ENCODE measurements at regions not wholly inside any gene's neighbourhood (a gene's known extent, or its start where the extent isn't known, plus 50 kb on each side); places are given as distances from the start of the nearest gene placed in this dataset.

GRCh38 chr12:116650585-116651087 is 87.2 kb downstream of the SPRING1 start:
- no peak for DNase-seq

- DNase-seq = no peak
Observed at GRCh38 chr12:116650062-116650461, 87.8 kb downstream of the SPRING1 start.

- no peak for DNase-seq
Observed at GRCh38 chr12:116647813-116648212, 88.6 kb downstream of the MAP1LC3B2 start.

GRCh38 chr12:116646901-116647300 is 87.7 kb downstream of the MAP1LC3B2 start:
- no peak for DNase-seq

- no peak for DNase-seq
Observed at GRCh38 chr12:116644806-116645205, 85.6 kb downstream of the MAP1LC3B2 start.

- no peak for DNase-seq
Observed at GRCh38 chr12:116642683-116643082, 83.5 kb downstream of the MAP1LC3B2 start.

- DNase-seq = no peak
Observed at GRCh38 chr12:116642106-116642505, 82.9 kb downstream of the MAP1LC3B2 start.

GRCh38 chr12:116640281-116640680 is 81.1 kb downstream of the MAP1LC3B2 start:
- DNase-seq = no peak

- DNase-seq = no peak
Observed at GRCh38 chr12:116639765-116640164, 80.6 kb downstream of the MAP1LC3B2 start.

GRCh38 chr12:116638376-116638775 is 79.2 kb downstream of the MAP1LC3B2 start:
- no peak for DNase-seq

GRCh38 chr12:116637589-116638150 is 78.5 kb downstream of the MAP1LC3B2 start:
- DNase-seq = no peak

- no peak for DNase-seq
Observed at GRCh38 chr12:116636608-116637519, 77.7 kb downstream of the MAP1LC3B2 start.

- DNase-seq = no peak
Observed at GRCh38 chr12:116635487-116635886, 76.3 kb downstream of the MAP1LC3B2 start.

GRCh38 chr12:116633476-116633875 is 74.3 kb downstream of the MAP1LC3B2 start:
- no peak for DNase-seq

GRCh38 chr12:116631619-116632018 is 72.4 kb downstream of the MAP1LC3B2 start:
- DNase-seq = no peak

GRCh38 chr12:116630762-116631161 is 71.6 kb downstream of the MAP1LC3B2 start:
- DNase-seq = no peak

GRCh38 chr12:116629480-116629879 is 70.3 kb downstream of the MAP1LC3B2 start:
- DNase-seq = no peak

GRCh38 chr12:116628989-116629388 is 69.8 kb downstream of the MAP1LC3B2 start:
- DNase-seq = no peak

GRCh38 chr12:116628450-116628793 is 69.2 kb downstream of the MAP1LC3B2 start:
- no peak for DNase-seq

Measured in fibroblast of skin of abdomen (primary cell).